ENCODE measurements at regions not wholly inside any gene's neighbourhood (a gene's known extent, or its start where the extent isn't known, plus 50 kb on each side); places are given as distances from the start of the nearest gene placed in this dataset.

- TF ChIP-seq CTCF (IDR thresholded peaks at IDR 0.05; ENCODE audit: insufficient read depth, low read length, poor library complexity, severe bottlenecking) (no peak), EZH2phosphoT487 (conservative IDR thresholded peaks at IDR 0.05; ENCODE audit: low read length) (no peak)
Measured at GRCh38 chr2:21194147-21194546, 70.4 kb downstream of the TDRD15 start.
